Neural progenitor cell (in vitro differentiated cells): ENCODE measurements at regions not wholly inside any gene's neighbourhood (a gene's known extent, or its start where the extent isn't known, plus 50 kb on each side); places are given as distances from the start of the nearest gene placed in this dataset.

ENCODE experiments used
- CTCF ChIP-seq: fragments of 200-600 bp; sonication (generic); IDR thresholded peaks from 2 replicates; pipeline ENCODE4 v1.5.1; 2017; ENCODE audit warnings: antibody characterized with exemption, mild to moderate bottlenecking
- EZH2 ChIP-seq: fragments of 200-600 bp; sonication (generic); IDR thresholded peaks from 2 replicates; pipeline ENCODE4 v1.6.1; 2017; ENCODE audit warnings: antibody characterized with exemption, mild to moderate bottlenecking, moderate library complexity

- TF ChIP-seq CTCF (no peak), EZH2 (no peak)
Measured at GRCh38 chr11:119816660-119817059, 87.7 kb upstream of the NECTIN1 start.
